GM23338 (cell line): ENCODE measurements at regions not wholly inside any gene's neighbourhood (a gene's known extent, or its start where the extent isn't known, plus 50 kb on each side); places are given as distances from the start of the nearest gene placed in this dataset.

Experiments used
- CTCF ChIP-seq, 2 experiments: fragments of 200-600 bp in 1 of 2; sonication (generic) in 1 of 2; conservative IDR thresholded peaks; 2 replicates each; pipeline versions ENCODE4 v1.5.1 to v1.6.1; 2016 to 2017; ENCODE audit warnings: antibody characterized with exemption in 2 of 2, low read depth in 2 of 2, mild to moderate bottlenecking in 2 of 2, moderate library complexity in 1 of 2
- EZH2 ChIP-seq: fragments of 200-600 bp; sonication (generic); IDR thresholded peaks from one replicate; pipeline ENCODE4 v1.8.0; 2017; ENCODE audit warnings: antibody characterized with exemption, mild to moderate bottlenecking, low read depth; ENCODE audit not compliant: unreplicated experiment

- no peak for TF ChIP-seq EZH2
- no peak for TF ChIP-seq CTCF (conservative IDR thresholded peaks at IDR 0.05; ENCODE audit: low read depth in 2 of 2)
These were observed 131.5 kb upstream of the SATB1 start for GRCh38 chr3:18556503-18557135.
